ENCODE measurements at regions not wholly inside any gene's neighbourhood (a gene's known extent, or its start where the extent isn't known, plus 50 kb on each side); places are given as distances from the start of the nearest gene placed in this dataset.

DNA sequence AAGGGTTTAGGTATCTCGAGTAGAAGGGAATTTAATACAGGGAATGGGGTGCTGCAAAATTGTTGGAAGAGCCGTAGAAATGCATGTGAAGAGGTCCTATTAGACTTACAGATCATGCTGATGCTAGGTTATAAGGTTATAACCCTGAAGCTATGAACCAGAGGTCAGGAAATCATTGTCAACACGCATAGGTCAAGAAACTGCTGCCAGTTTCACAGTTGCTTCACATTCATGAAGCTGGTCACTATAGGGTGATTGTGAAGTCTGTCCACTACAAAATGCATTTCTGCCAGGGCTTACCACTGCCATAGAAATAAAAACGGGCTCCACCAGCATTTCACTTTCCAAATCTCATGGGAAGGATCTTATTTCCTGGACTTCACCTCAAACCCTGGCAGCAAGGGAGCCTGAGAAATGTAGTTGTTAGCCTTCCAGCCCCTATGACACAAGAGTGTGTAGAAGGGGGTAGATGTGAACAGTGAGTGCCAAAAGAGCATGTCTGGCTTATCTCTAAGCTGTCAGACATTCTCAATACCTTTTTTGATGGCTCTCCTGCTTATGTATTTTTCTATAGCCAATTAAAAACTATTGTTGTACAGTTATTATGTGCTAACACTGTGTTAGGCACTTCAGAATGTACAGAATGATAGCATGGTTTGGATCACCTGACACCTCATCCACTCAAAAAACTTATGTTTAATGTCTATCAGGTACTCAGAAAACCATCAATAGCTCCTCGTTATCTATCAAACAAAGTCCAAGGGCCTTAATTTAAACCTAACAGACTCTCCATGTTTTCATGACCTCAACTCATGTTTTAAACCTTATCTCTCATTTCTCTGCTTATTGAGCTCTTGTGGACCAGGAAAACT, 148.3 kb upstream of the TSC22D2 start (continued):
- TF ChIP-seq, protein P1, sequence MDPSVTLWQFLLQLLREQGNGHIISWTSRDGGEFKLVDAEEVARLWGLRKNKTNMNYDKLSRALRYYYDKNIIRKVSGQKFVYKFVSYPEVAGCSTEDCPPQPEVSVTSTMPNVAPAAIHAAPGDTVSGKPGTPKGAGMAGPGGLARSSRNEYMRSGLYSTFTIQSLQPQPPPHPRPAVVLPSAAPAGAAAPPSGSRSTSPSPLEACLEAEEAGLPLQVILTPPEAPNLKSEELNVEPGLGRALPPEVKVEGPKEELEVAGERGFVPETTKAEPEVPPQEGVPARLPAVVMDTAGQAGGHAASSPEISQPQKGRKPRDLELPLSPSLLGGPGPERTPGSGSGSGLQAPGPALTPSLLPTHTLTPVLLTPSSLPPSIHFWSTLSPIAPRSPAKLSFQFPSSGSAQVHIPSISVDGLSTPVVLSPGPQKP (IDR thresholded peaks at IDR 0.05; ENCODE audit: borderline replicate concordance, low read depth, low read length), result no peak
- no peak for TF ChIP-seq POLR2A (IDR thresholded peaks at IDR 0.05; ENCODE audit: low read depth, low read length)

DNA sequence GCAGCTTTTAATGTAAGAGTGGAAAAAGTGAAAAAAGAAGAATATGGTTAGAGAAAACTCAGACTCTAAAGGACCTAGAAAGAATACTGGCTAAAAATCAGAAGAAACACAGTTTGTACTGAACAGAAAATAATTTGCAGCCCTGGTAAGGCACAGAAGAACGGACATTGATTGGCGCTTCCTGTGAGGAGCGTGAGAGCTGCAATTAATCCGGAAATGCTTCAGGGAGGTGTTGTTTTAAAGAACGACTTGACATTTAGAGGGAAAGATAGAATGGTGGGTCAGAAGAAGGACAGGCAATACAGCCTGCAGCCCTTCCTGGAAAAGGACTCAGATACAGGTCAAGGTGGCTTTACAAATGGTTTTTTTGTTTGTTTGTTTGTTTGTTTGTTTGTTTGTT, 151.3 kb upstream of the TSC22D2 start:
- no peak overlapping the region for H3K27ac ChIP-seq (ENCODE audit: insufficient read depth, low read length)
- no TSS peak for BruUV-seq (replicated peaks)
- ChIA-PET POLR2A (ENCODE audit: unreplicated experiment) (no interaction called here), CTCF (no interaction called here)
- no peak overlapping the region for H3K23ac ChIP-seq (ENCODE audit: low read depth, low read length)
- H3K36me3 ChIP-seq (ENCODE audit: control insufficient read depth, insufficient read depth, low read length), result no peaks in the 10 kb centered on the region
- peaks cover 8% of the 10 kb centered on the region for H3K4me1 ChIP-seq (ENCODE audit: control insufficient read depth, insufficient read depth, low read length)
- peaks cover 2% of the 10 kb centered on the region; the same call in 1 of the 2 replicates for H3K9me1 ChIP-seq (ENCODE audit: insufficient read depth, low read length)
- intact Hi-C loops (cut with micrococcal nuclease) (no loop called here), dilution Hi-C loops (cut with HindIII; ENCODE audit: low sequenced_read_pairs, unreplicated experiment) (no loop called here), in situ Hi-C loops (cut with MboI; ENCODE audit: low sequenced_read_pairs) (no loop called here)
- no peak overlapping the region for H2AFZ ChIP-seq (replicated peaks; ENCODE audit: low read length, poor library complexity)
- no peak overlapping the region for H2AK9ac ChIP-seq (replicated peaks; ENCODE audit: low read depth, low read length, poor library complexity)
- ATAC-seq (ENCODE audit: low read depth) (no peak), DNase-seq (no peak)
- no peak overlapping the region for H3K18ac ChIP-seq (ENCODE audit: low read depth, low read length)
- no peak overlapping the region for H4K8ac ChIP-seq (ENCODE audit: low read depth in 2 of 2, low read length in 2 of 2)
- no peak overlapping the region for H3K4me3 ChIP-seq (ENCODE audit: insufficient read depth, low read depth, low read length)
- H2BK120ac ChIP-seq (ENCODE audit: low read depth, low read length), result no peak overlapping the region
- H2BK5ac ChIP-seq (ENCODE audit: low read depth, low read length, poor library complexity, severe bottlenecking), result no peak overlapping the region
- WGBS, 2 experiments (ENCODE audit: extremely low coverage in 2 of 2, insufficient read length in 1 of 2), result 81% methylated on average over 5 of the region's 5 CpGs; no CpG with 5 or more reads in 1 of the 2 experiments
- no peak overlapping the region for H3K4me2 ChIP-seq (ENCODE audit: low read depth, low read length)
- H3K27me3 ChIP-seq (ENCODE audit: control insufficient read depth, insufficient read depth, low read length), result no peaks in the 10 kb centered on the region
- H3K79me1 ChIP-seq (ENCODE audit: low read depth in 1 of 2, low read length in 2 of 2), result no peaks in the 10 kb centered on the region
- H3K9ac ChIP-seq (ENCODE audit: low read depth, low read length), result no peak overlapping the region
- H2BK15ac ChIP-seq (ENCODE audit: low read depth, low read length), result no peak overlapping the region
- H3K14ac ChIP-seq (replicated peaks; ENCODE audit: low read depth, low read length), result no peak overlapping the region
- H3K9me3 ChIP-seq (ENCODE audit: control insufficient read depth, insufficient read depth, low read length), result no peaks in the 10 kb centered on the region
- no peak overlapping the region for H4K91ac ChIP-seq (ENCODE audit: insufficient read depth, low read depth, low read length)
- no peak overlapping the region for H2BK20ac ChIP-seq (ENCODE audit: low read depth, low read length)
- no peak overlapping the region for H2AK5ac ChIP-seq (ENCODE audit: low read depth, low read length)
- H3K4ac ChIP-seq (ENCODE audit: low read depth, low read length), result no peak overlapping the region
- H3K56ac ChIP-seq (ENCODE audit: extremely low read depth, insufficient read depth, low read length), result no peak overlapping the region
- no peaks in the 10 kb centered on the region for H4K20me1 ChIP-seq (ENCODE audit: insufficient read depth, low read length)
- no peak overlapping the region for H4K5ac ChIP-seq (ENCODE audit: low read depth, low read length)
- TF ChIP-seq MXI1 (IDR thresholded peaks at IDR 0.05; ENCODE audit: borderline replicate concordance, low read depth, low read length), result no peak
- TF ChIP-seq, protein P1 (IDR thresholded peaks at IDR 0.05; ENCODE audit: borderline replicate concordance, low read depth, low read length), result no peak
- TF ChIP-seq, protein P2, sequence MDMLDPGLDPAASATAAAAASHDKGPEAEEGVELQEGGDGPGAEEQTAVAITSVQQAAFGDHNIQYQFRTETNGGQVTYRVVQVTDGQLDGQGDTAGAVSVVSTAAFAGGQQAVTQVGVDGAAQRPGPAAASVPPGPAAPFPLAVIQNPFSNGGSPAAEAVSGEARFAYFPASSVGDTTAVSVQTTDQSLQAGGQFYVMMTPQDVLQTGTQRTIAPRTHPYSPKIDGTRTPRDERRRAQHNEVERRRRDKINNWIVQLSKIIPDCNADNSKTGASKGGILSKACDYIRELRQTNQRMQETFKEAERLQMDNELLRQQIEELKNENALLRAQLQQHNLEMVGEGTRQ (IDR thresholded peaks at IDR 0.05; ENCODE audit: low read depth, low read length), result no peak
- TF ChIP-seq BHLHE40 (IDR thresholded peaks at IDR 0.05; ENCODE audit: low read depth, low read length), result no peak
- no peak for TF ChIP-seq RCOR1 (IDR thresholded peaks at IDR 0.05; ENCODE audit: insufficient replicate concordance, low read length)
- TF ChIP-seq CHD1 (IDR thresholded peaks at IDR 0.05; ENCODE audit: low read depth, low read length), result no peak
- TF ChIP-seq CEBPB (IDR thresholded peaks at IDR 0.05; ENCODE audit: low read depth, low read length), result no peak
- no peak for TF ChIP-seq POLR2A (IDR thresholded peaks at IDR 0.05; ENCODE audit: low read depth, low read length)
- no peak for TF ChIP-seq MAZ (IDR thresholded peaks at IDR 0.05; ENCODE audit: borderline replicate concordance, low read depth, low read length)

All from IMR-90 (cell line).